Activated CD4-positive, alpha-beta T cell treated with anti-CD3 and anti-CD28 coated beads for 4 hours (primary cell): ENCODE measurements at regions not wholly inside any gene's neighbourhood (a gene's known extent, or its start where the extent isn't known, plus 50 kb on each side); places are given as distances from the start of the nearest gene placed in this dataset.
"Not testable (repeated sequence)": the region's sequence is repeated elsewhere in the genome, so short reads cannot be mapped to it uniquely, and the experiment has no call there.

Experiments used
- DNase-seq, 2 donors: peaks; one replicate each; pipeline ENCODE4 v3.0.0-alpha.2; 2020

- no peak for DNase-seq
Observed at GRCh38 chr13:23947893-23948292, 50.6 kb upstream of the C1QTNF9B start.

DNA sequence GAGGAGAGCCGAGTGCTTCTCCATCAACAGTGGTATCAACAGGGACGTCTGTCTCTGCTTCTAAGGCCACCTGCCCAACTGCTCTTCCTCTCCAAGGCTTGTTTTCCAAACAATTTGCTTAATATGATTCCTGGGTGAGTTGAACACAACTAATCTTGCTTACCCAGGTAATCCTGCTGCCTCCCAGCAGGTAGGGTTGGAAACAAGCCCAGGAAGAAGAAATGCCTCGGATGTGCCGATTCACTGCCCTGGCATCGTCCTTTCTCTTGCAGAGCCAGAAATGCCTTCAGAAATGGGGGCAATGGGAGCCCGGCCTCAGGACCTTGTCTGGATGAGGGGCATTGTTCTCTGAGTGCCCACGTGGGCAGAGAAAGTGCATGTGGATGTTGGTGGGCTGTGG lies 51.9 kb upstream of the C1QTNF9B start:
- DNase-seq: no peak

DNA sequence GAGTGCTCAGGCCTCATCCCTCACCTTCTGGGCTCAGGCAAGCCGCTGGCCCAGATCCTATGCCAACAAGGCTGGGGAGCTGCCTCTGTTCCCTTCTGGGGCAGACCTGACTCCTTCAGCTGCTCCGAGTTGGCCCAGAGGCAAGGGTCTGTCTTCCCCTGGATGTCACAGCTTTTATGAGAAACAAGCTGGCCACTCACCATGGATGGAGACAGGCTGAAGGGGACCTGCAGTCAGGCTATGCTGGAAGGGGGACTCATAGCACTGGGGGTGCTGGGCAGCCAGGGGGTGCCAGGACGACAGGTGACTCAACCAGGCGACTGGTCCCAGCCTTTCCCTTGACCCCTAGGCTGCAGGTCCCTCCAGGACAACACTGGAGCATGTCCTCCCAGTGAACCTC lies 52.4 kb upstream of the C1QTNF9B start:
- no peak for DNase-seq

- no peak for DNase-seq
Observed at GRCh38 chr13:23950736-23951510, 53.6 kb upstream of the C1QTNF9B start.

- DNase-seq: no peak
Observed at GRCh38 chr13:23952796-23953195, 55.5 kb upstream of the C1QTNF9B start.

GRCh38 chr13:23953860-23954512 lies 56.7 kb upstream of the C1QTNF9B start:
- DNase-seq: no peak

GRCh38 chr13:23955064-23955463 lies 57.8 kb upstream of the C1QTNF9B start:
- DNase-seq: no peak

DNA sequence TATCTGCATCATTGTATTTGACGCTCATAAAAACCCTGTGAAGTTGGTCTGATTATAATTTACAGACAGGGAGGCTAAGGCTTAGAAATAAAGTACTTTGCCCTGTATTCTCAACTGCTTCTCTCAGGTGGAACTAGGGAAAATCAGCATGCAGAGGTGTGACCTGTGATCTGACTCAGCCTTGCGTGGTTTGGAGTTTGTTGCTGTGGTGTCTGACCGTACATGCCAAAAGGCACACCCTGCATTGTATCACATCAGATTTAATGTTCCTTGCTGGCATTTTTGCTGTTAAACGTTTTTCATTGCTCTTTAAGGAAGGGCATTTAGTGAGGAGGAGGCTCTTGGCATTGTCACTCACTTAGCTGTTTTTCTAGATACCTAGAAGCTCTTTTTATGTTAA lies 58.8 kb upstream of the C1QTNF9B start:
- DNase-seq: no peak

DNA sequence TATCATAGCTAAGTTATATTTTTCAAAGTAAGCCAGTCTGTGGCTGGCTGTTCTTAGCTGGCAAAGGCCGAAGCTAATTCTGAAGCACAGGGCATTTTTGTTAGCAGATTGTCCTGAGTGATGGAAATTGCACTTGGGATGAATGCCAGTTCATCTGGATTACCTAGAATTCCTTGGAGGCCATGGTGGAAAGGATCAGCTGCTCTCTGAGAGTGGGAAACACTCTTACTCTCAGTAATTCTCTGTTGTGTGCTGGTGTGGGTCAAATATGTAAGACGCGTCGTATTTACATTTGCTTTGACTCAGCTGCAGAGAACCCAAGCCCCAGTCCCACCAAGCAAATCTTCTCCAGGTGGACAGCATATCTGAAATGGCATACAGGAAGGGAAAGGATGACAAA lies 60.7 kb upstream of the C1QTNF9B start:
- DNase-seq: no peak

DNA sequence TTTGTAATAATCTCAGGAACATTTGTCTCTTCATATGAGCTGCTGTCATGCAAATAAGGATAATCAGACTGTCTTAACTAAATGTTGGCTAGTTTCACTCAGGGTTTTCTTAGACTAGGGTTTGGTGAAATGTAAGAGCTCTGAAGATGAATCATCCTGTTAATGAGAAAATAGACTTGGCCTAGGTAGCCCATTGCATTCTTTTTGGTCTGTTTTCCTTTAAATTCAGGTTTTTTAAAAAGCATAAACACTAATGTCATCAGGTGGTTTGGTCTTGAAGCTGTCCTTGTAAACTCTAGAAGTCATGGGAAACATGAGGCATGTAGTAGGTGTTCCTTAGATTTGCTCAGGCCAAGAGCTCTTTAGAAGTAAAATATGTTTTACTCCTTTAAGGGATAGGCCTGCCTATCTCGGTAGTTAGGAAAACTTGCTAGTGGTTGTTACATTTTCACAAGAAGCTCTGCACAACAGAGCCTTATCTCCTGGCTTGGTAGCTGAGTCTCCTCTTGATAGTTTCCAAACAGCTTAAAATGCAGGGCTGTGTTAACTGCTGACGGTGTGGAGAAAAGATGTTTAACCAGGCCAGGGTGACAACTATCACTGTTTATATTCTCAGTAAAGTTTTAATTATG lies 62.0 kb upstream of the C1QTNF9B start:
- no peak for DNase-seq

- DNase-seq: no peak
Observed at GRCh38 chr13:23960566-23961156, 63.4 kb upstream of the C1QTNF9B start.

GRCh38 chr13:23963184-23963931 lies 66.1 kb upstream of the C1QTNF9B start:
- DNase-seq: no peak

DNA sequence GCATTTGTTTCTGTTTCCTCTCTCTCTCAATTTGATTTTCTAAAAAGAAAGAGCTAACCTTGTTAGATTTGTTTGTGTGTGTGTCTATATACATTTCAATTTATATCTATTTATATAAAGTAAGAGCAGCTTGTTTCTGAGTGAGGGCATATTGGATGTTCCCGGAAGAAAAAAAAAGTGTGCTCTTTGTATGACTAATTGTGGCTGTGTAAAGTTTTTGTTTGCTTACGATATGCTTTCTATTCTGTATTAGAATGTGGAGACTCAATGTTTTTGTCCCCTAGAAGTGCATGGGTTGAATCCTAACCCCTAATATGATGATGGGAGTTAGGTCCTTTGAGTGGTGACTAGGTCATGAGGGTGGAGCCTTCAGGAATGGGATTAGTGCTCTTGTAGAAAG lies 66.6 kb upstream of the C1QTNF9B start:
- no peak for DNase-seq

DNA sequence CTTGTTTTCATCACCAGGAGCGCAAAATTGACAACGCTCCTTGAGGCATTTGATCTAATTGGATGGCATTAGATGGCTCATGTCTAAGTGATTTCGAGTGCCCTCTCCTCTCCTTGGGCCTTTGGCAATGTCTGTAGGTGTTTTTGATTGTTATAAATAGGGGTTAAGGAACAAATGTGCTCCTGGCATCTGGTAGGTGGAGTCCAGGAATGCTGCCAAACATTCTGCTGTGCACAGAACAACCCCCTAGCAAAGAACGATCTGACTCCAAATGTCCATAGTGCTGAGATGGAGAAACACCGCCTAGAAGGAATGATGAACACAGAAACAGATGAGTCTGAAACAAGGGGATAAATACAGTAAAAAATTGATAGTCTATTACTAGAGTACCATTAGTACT lies 68.0 kb upstream of the C1QTNF9B start:
- DNase-seq: no peak

DNA sequence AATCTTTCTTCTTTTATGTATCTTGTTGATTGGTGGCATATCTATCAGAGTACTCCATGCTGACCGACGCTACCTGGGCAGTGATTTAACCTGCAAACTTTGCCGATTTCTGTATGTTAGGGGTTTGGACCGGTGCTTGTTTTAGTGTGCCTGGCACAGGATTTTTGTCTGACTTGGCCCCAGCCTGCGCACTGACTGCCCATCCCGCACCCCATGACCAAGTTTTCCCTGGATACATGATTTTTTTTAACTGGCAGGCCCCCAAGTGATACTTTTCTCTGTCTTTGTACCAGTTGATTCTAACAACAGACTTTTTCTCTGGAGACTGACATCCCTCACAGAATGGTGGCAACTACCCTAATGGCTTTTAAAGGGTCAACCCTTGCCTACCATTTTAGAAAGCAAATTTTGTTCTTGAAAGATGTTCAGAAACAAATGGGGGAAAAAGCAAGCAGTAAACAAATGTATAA lies 69.0 kb upstream of the C1QTNF9B start:
- DNase-seq: no peak

GRCh38 chr13:23966691-23967615 lies 69.7 kb upstream of the C1QTNF9B start:
- DNase-seq: peak in 1 of 2 donors; percentile 23

DNA sequence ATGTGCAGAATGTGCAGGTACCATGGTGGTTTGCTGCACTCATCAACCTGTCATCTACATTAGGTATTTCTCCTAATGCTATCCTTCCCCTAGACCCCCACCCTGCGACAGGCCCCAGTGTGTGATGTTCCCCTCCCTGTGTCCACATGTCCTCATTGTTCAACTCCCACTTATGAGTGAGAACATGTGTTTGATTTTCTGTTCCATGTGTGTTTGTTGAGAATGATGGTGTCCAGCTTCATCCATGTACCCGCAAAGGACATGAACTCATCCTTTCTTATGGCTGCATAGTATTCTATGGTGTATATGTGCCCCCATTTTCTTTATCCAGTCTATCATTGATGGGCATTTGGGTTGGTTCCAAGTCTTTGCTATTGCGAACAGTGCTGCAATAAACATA lies 70.5 kb upstream of the C1QTNF9B start:
- DNase-seq: not testable (repeated sequence)

GRCh38 chr13:23969647-23970046 lies 72.3 kb upstream of the C1QTNF9B start:
- DNase-seq: no peak

DNA sequence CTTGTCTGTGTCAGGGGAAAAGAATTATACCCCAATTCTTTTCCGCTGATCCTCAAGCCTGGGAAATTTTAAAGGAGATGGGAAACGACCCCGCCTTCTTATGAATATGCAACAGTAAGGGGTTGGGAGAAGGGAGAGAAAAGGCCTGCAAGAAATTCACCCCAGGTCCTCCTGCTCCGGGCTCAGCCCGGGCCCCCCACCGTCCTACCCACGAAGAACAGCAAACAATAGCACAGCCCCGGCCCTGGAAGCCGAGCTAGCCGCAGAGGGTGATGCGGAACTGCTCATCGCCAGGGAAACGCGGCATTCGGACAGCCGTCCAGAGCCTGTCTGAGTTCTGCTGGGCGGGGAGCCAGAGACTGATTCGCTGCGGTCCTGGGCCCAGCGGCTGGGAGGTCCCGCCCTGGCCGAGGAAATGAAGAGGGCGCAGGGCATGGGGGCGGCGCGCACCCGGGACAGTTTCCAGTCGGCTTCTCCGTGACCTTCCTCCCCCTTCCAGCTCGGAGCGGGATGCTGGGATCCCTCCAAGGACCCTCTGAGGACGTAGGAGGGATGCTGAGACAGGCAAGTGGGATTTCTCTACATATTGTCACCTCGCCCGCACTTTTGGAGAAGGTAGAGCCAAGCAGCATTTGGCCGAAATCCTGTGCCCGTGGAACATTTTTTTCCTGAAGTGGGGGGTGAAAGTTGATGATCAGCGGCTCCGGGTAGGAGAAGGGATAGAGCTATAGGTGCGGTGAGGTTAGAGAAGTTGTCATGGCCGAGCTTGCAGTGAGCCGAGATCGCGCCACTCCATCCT lies 82.3 kb upstream of the C1QTNF9B start:
- DNase-seq: peak in 1 of 2 donors; percentile 8

- DNase-seq: peak; percentile 80 to 86
Observed at GRCh38 chr13:23980160-23980551, 82.9 kb upstream of the C1QTNF9B start.

GRCh38 chr13:23983671-23984070 lies 86.4 kb upstream of the C1QTNF9B start:
- no peak for DNase-seq
